CD14-positive monocyte (primary cell): ENCODE measurements at regions not wholly inside any gene's neighbourhood (a gene's known extent, or its start where the extent isn't known, plus 50 kb on each side); places are given as distances from the start of the nearest gene placed in this dataset.

Experiments
- DNase-seq, 3 donors: peaks; one replicate each; pipeline ENCODE4 v3.0.0-alpha.2; 2011 to 2022
- H2AFZ ChIP-seq: 2 replicates; pipeline ENCODE4 v1.6.0; 2012; ENCODE audit warnings: mild to moderate bottlenecking, low read depth, low read length, inconsistent platforms; ENCODE audit not compliant: insufficient read depth, poor library complexity, severe bottlenecking
- H3K27ac ChIP-seq, 2 donors: 1 replicate in 1 of 2; 2 replicates in 1 of 2; pipeline ENCODE4 v1.5.1; 2012 to 2013; ENCODE audit warnings: low read length in 2 of 2, control low read depth in 1 of 2, inconsistent platforms in 1 of 2, low read depth in 1 of 2, mild to moderate bottlenecking in 1 of 2
- H3K27me3 ChIP-seq, 2 donors: one replicate each; pipeline versions ENCODE4 v1.6.0 to v1.6.1; 2011 to 2013; ENCODE audit warnings: low read length in 2 of 2; ENCODE audit not compliant: control insufficient read depth in 2 of 2, insufficient read depth in 2 of 2
- H3K36me3 ChIP-seq, 2 donors: replicated peaks in 1 of 2; 1 replicate in 1 of 2; 2 replicates in 1 of 2; pipeline versions ENCODE4 v1.5.1 to v1.6.1; 2012 to 2013; ENCODE audit warnings: low read length in 2 of 2, control low read depth in 1 of 2, inconsistent platforms in 1 of 2, mild to moderate bottlenecking in 1 of 2; ENCODE audit not compliant: insufficient read depth in 2 of 2, control insufficient read depth in 1 of 2
- H3K4me1 ChIP-seq, 2 donors: 1 replicate in 1 of 2; 2 replicates in 1 of 2; pipeline versions ENCODE4 v1.5.1 to v1.6.1; 2012 to 2013; ENCODE audit warnings: low read length in 2 of 2, control low read depth in 1 of 2, inconsistent platforms in 1 of 2, mild to moderate bottlenecking in 1 of 2, moderate library complexity in 1 of 2; ENCODE audit not compliant: insufficient read depth in 2 of 2, control insufficient read depth in 1 of 2
- H3K4me2 ChIP-seq: replicated peaks from 2 replicates; pipeline ENCODE3; 2012; ENCODE audit warnings: low read length, moderate library complexity, mild to moderate bottlenecking; ENCODE audit not compliant: poor library complexity, severe bottlenecking; ENCODE audit errors: extremely low read depth
- H3K4me3 ChIP-seq, 3 experiments: fragments of 200-600 bp in 1 of 3; sonication (generic) in 1 of 3; replicated peaks in 1 of 3; 1 replicate in 2 of 3; 2 replicates in 1 of 3; pipeline ENCODE4 v1.5.1; 2011 to 2013; ENCODE audit warnings: low read length in 3 of 3, mild to moderate bottlenecking in 3 of 3, control low read depth in 2 of 3, low read depth in 2 of 3, inconsistent platforms in 1 of 3, moderate library complexity in 1 of 3
- H3K79me2 ChIP-seq: 2 replicates; pipeline ENCODE4 v1.6.0; 2012; ENCODE audit warnings: mild to moderate bottlenecking, control low read depth, inconsistent platforms, low read length, moderate library complexity; ENCODE audit not compliant: insufficient read depth
- H3K9ac ChIP-seq: 2 replicates; pipeline ENCODE4 v1.6.0; 2017; ENCODE audit warnings: low read length, mild to moderate bottlenecking; ENCODE audit not compliant: insufficient read depth, poor library complexity, severe bottlenecking
- H3K9me3 ChIP-seq, 2 donors: replicated peaks in 1 of 2; 1 replicate in 1 of 2; 2 replicates in 1 of 2; pipeline versions ENCODE4 v1.5.1 to v1.6.1; 2012 to 2013; ENCODE audit warnings: low read length in 2 of 2, control low read depth in 1 of 2; ENCODE audit not compliant: control insufficient read depth in 1 of 2, insufficient read depth in 1 of 2
- H4K20me1 ChIP-seq: 2 replicates; pipeline ENCODE4 v1.6.0; 2012; ENCODE audit warnings: mild to moderate bottlenecking, low read length, control low read depth, moderate library complexity; ENCODE audit not compliant: insufficient read depth
- H3K27ac Mint-ChIP-seq, 7 donors: one replicate each; pipeline ENCODE4 v1.8.0; 2020; ENCODE audit warnings: mild to moderate bottlenecking in 7 of 7, mixed read lengths in 7 of 7, moderate library complexity in 6 of 7, inconsistent platforms in 2 of 7
- H3K27me3 Mint-ChIP-seq, 3 donors: one replicate each; pipeline ENCODE4 v1.8.0; 2021 to 2022; ENCODE audit warnings: low read depth in 3 of 3, mild to moderate bottlenecking in 3 of 3, mixed read lengths in 3 of 3, moderate library complexity in 3 of 3, inconsistent platforms in 1 of 3
- H3K36me3 Mint-ChIP-seq, 2 donors: one replicate each; pipeline ENCODE4 v1.8.0; 2020; ENCODE audit warnings: mixed read lengths in 2 of 2, inconsistent platforms in 1 of 2, mild to moderate bottlenecking in 1 of 2
- H3K4me1 Mint-ChIP-seq: one replicate; pipeline ENCODE4 v1.8.0; 2020; ENCODE audit warnings: mild to moderate bottlenecking, mixed read lengths
- H3K4me3 Mint-ChIP-seq, 2 donors: one replicate each; pipeline ENCODE4 v1.8.0; 2020; ENCODE audit warnings: mild to moderate bottlenecking in 2 of 2, mixed read lengths in 2 of 2, moderate library complexity in 1 of 2
- H3K9me3 Mint-ChIP-seq, 7 donors: one replicate each; pipeline ENCODE4 v1.8.0; 2020 to 2022; ENCODE audit warnings: mixed read lengths in 7 of 7, mild to moderate bottlenecking in 6 of 7, moderate library complexity in 6 of 7, inconsistent platforms in 2 of 7
- WGBS: methylation state at CpG from one replicate; pipeline ENCODE4 v1.1.5; 2013; ENCODE audit warnings: missing lambda C conversion rate; ENCODE audit not compliant: insufficient coverage; 5-methylcytosine and 5-hydroxymethylcytosine counted together
- intact Hi-C, 2 donors: fragments of 100-400 bp; cut with micrococcal nuclease; formaldehyde crosslinking; loops; one replicate each; pipeline versions ENCODE4 v1.15.0 to v1.15.1; 2023
- TF ChIP-seq, protein P1 (sequence below): fragments of 200-600 bp; IDR thresholded peaks from one replicate; pipeline ENCODE4 v1.8.0; 2022; ENCODE audit warnings: antibody characterized with exemption, mild to moderate bottlenecking

DNA sequence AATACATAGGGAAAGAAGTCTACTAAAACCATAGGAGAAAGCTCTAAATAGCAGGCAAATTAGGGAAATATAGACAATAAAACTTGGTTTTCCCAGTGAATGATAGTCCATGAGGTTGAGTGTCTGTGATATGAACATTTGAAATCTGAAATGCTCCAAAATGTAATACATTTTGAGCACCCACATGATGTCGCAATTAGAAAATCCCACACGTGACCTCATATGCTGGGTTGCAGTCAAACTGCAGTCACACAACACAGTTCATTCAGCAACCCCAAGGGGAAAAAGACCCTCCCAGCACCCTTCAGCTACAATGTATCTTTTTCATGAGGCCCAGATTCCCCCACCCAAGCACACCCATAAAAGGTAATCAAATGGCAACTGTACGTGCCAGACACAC, 155.6 kb downstream of the BTC start:
- no peaks in the 10 kb centered on the region for H3K36me3 Mint-ChIP-seq
- peaks cover 5 to 16% of the 10 kb centered on the region in 2 donors for H3K4me1 ChIP-seq
- TF ChIP-seq, protein P1, sequence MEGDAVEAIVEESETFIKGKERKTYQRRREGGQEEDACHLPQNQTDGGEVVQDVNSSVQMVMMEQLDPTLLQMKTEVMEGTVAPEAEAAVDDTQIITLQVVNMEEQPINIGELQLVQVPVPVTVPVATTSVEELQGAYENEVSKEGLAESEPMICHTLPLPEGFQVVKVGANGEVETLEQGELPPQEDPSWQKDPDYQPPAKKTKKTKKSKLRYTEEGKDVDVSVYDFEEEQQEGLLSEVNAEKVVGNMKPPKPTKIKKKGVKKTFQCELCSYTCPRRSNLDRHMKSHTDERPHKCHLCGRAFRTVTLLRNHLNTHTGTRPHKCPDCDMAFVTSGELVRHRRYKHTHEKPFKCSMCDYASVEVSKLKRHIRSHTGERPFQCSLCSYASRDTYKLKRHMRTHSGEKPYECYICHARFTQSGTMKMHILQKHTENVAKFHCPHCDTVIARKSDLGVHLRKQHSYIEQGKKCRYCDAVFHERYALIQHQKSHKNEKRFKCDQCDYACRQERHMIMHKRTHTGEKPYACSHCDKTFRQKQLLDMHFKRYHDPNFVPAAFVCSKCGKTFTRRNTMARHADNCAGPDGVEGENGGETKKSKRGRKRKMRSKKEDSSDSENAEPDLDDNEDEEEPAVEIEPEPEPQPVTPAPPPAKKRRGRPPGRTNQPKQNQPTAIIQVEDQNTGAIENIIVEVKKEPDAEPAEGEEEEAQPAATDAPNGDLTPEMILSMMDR, result no peak
- peaks cover 17% of the 10 kb centered on the region for H3K4me1 Mint-ChIP-seq
- no peak overlapping the region for H3K4me2 ChIP-seq
- no peaks in the 10 kb centered on the region for H4K20me1 ChIP-seq
- H3K27ac Mint-ChIP-seq, result peak overlapping the region in 1 of 7 donors; percentile 82
- H3K9ac ChIP-seq, result no peak overlapping the region
- no peaks in the 10 kb centered on the region for H3K9me3 ChIP-seq
- peak in 2 of 3 donors; percentile 24 to 41 for DNase-seq
- no peaks in the 10 kb centered on the region for H3K36me3 ChIP-seq
- H3K4me3 Mint-ChIP-seq, result no peak overlapping the region
- H3K4me3 ChIP-seq, result no peak overlapping the region
- 48% methylated on average over 2 of the region's 3 CpGs for WGBS
- H3K27me3 Mint-ChIP-seq, result peaks cover 0 to under 1% (median 0%) of the 10 kb centered on the region in 3 donors
- intact Hi-C loops, result no loop called here
- H3K27me3 ChIP-seq, result no peaks in the 10 kb centered on the region
- no peaks in the 10 kb centered on the region for H3K79me2 ChIP-seq
- peaks cover 0 to 1% (median 0%) of the 10 kb centered on the region in 7 donors for H3K9me3 Mint-ChIP-seq
- H3K27ac ChIP-seq, result no peak overlapping the region
- peak overlapping the region; percentile 16 for H2AFZ ChIP-seq

DNA sequence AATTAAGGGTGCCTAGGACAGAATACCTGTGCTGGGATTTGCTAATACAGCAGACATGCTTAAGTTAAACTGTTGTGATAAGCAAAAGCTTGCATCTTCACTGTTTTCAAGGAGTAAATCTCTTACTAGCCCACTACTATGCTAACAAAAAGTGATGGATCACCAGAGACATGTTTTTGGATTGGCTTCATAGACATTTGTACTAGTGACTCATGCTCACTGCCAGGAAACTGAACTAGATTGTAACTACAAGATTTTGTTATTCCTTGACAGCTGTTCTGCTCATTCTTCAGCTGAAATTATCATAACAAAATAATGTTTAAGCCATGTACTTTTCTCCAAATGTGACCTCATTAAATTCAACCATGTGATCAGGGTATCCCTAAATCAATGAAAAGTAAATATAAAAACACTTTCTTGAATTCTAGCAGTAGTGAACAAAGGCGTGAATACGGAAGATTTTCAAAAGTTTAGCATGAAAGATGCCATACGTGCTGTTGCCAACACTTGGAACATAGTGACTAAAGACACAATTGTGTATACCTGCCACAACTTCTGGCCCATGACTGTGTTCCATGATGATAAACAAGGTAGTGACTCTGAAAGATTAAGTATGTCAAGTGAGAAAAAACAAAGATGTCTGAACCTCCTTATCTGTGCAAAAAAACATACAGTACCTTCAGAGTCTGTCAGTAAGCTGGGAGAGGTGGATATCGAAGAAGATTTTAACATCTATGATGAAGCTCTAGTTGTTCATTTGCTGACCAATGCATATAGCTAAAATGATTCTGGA, 154.0 kb downstream of the BTC start:
- Mint-ChIP-seq H3K9me3 (peaks cover 0 to 5% (median 0%) of the 10 kb centered on the region in 7 donors), H3K36me3 (no peaks in the 10 kb centered on the region), H3K27me3 (peaks cover 0 to 2% (median 0%) of the 10 kb centered on the region in 3 donors), H3K4me1 (peaks cover 17% of the 10 kb centered on the region), H3K4me3 (no peak overlapping the region), H3K27ac (no peak overlapping the region)
- H3K4me1 ChIP-seq, result peaks cover 5 to 16% of the 10 kb centered on the region in 2 donors
- H2AFZ ChIP-seq, result no peak overlapping the region
- H3K79me2 ChIP-seq, result no peaks in the 10 kb centered on the region
- DNase-seq, result no peak
- intact Hi-C loops, result no loop called here
- TF ChIP-seq, protein P1, result no peak
- H3K27ac ChIP-seq, result no peak overlapping the region
- no peaks in the 10 kb centered on the region for H3K9me3 ChIP-seq
- H3K36me3 ChIP-seq, result no peaks in the 10 kb centered on the region
- no peak overlapping the region for H3K4me3 ChIP-seq
- H3K27me3 ChIP-seq, result no peaks in the 10 kb centered on the region
- no peak overlapping the region for H3K9ac ChIP-seq
- H4K20me1 ChIP-seq, result no peaks in the 10 kb centered on the region
- H3K4me2 ChIP-seq, result no peak overlapping the region
- 100% methylated on average over 3 of the region's 4 CpGs for WGBS
